ENCODE measurements at regions not wholly inside any gene's neighbourhood (a gene's known extent, or its start where the extent isn't known, plus 50 kb on each side); places are given as distances from the start of the nearest gene placed in this dataset.
"Not testable (repeated sequence)": the region's sequence is repeated elsewhere in the genome, so short reads cannot be mapped to it uniquely, and the experiment has no call there.

GRCh38 chr5:130545291-130545690 is 619.8 kb downstream of the HINT1 start:
- H3K4me3 Mint-ChIP-seq, result no peak overlapping the region
- DNase-seq, result no peak
- no peaks in the 10 kb centered on the region for H3K27me3 Mint-ChIP-seq (ENCODE audit: low read depth)
- no peak for ATAC-seq
- H3K4me1 Mint-ChIP-seq (ENCODE audit: low read depth), result no peaks in the 10 kb centered on the region
- no peaks in the 10 kb centered on the region for H3K9me3 Mint-ChIP-seq
- H3K36me3 Mint-ChIP-seq (ENCODE audit: insufficient read depth), result no peaks in the 10 kb centered on the region

GRCh38 chr5:130541617-130542221 is 623.3 kb downstream of the HINT1 start:
- Mint-ChIP-seq H3K4me1 (ENCODE audit: low read depth) (no peaks in the 10 kb centered on the region), H3K36me3 (ENCODE audit: insufficient read depth) (no peaks in the 10 kb centered on the region), H3K4me3 (no peak overlapping the region), H3K9me3 (no peaks in the 10 kb centered on the region), H3K27me3 (ENCODE audit: low read depth) (no peaks in the 10 kb centered on the region)
- DNase-seq (no peak), ATAC-seq (no peak)

GRCh38 chr5:130536691-130537090 is 628.4 kb downstream of the HINT1 start:
- Mint-ChIP-seq H3K4me1 (ENCODE audit: low read depth) (no peaks in the 10 kb centered on the region), H3K27me3 (ENCODE audit: low read depth) (no peaks in the 10 kb centered on the region), H3K9me3 (no peaks in the 10 kb centered on the region), H3K36me3 (ENCODE audit: insufficient read depth) (no peaks in the 10 kb centered on the region), H3K4me3 (no peak overlapping the region)
- ATAC-seq (no peak), DNase-seq (no peak)

GRCh38 chr5:130532786-130533185 is 628.5 kb downstream of the CHSY3 start:
- H3K36me3 Mint-ChIP-seq (ENCODE audit: insufficient read depth), result no peaks in the 10 kb centered on the region
- H3K27me3 Mint-ChIP-seq (ENCODE audit: low read depth), result no peaks in the 10 kb centered on the region
- ATAC-seq (no peak), DNase-seq (no peak)
- H3K4me3 Mint-ChIP-seq, result no peak overlapping the region
- no peaks in the 10 kb centered on the region for H3K4me1 Mint-ChIP-seq (ENCODE audit: low read depth)
- no peaks in the 10 kb centered on the region for H3K9me3 Mint-ChIP-seq

GRCh38 chr5:130529511-130530485 is 625.5 kb downstream of the CHSY3 start:
- Mint-ChIP-seq H3K27me3 (ENCODE audit: low read depth) (no peaks in the 10 kb centered on the region), H3K4me3 (no peak overlapping the region), H3K9me3 (no peaks in the 10 kb centered on the region), H3K4me1 (ENCODE audit: low read depth) (no peaks in the 10 kb centered on the region), H3K36me3 (ENCODE audit: insufficient read depth) (no peaks in the 10 kb centered on the region)
- DNase-seq (no peak), ATAC-seq (no peak)

- Mint-ChIP-seq H3K9me3 (no peaks in the 10 kb centered on the region), H3K36me3 (ENCODE audit: insufficient read depth) (no peaks in the 10 kb centered on the region), H3K4me1 (ENCODE audit: low read depth) (no peaks in the 10 kb centered on the region), H3K27me3 (ENCODE audit: low read depth) (no peaks in the 10 kb centered on the region), H3K4me3 (no peak overlapping the region)
- ATAC-seq, result no peak
- no peak for DNase-seq
Measured at GRCh38 chr5:130529111-130529510, 624.8 kb downstream of the CHSY3 start.

- DNase-seq (no peak), ATAC-seq (no peak)
- Mint-ChIP-seq H3K27me3 (ENCODE audit: low read depth) (no peaks in the 10 kb centered on the region), H3K4me3 (no peak overlapping the region), H3K36me3 (ENCODE audit: insufficient read depth) (no peaks in the 10 kb centered on the region), H3K4me1 (ENCODE audit: low read depth) (no peaks in the 10 kb centered on the region), H3K9me3 (no peaks in the 10 kb centered on the region)
Measured at GRCh38 chr5:130528474-130528873, 624.2 kb downstream of the CHSY3 start.

- DNase-seq (no peak), ATAC-seq (no peak)
- no peaks in the 10 kb centered on the region for H3K4me1 Mint-ChIP-seq (ENCODE audit: low read depth)
- H3K27me3 Mint-ChIP-seq (ENCODE audit: low read depth), result peaks cover 5% of the 10 kb centered on the region
- H3K4me3 Mint-ChIP-seq, result no peak overlapping the region
- H3K9me3 Mint-ChIP-seq, result no peaks in the 10 kb centered on the region
- no peaks in the 10 kb centered on the region for H3K36me3 Mint-ChIP-seq (ENCODE audit: insufficient read depth)
Measured at GRCh38 chr5:130526708-130527107, 622.4 kb downstream of the CHSY3 start.

GRCh38 chr5:130520211-130520610 is 615.9 kb downstream of the CHSY3 start:
- ATAC-seq (no peak), DNase-seq (no peak)
- H3K27me3 Mint-ChIP-seq (ENCODE audit: low read depth), result peaks cover 6% of the 10 kb centered on the region
- H3K36me3 Mint-ChIP-seq (ENCODE audit: insufficient read depth), result no peaks in the 10 kb centered on the region
- no peak overlapping the region for H3K4me3 Mint-ChIP-seq
- no peaks in the 10 kb centered on the region for H3K4me1 Mint-ChIP-seq (ENCODE audit: low read depth)
- H3K9me3 Mint-ChIP-seq, result peaks cover 28% of the 10 kb centered on the region

- Mint-ChIP-seq H3K27me3 (ENCODE audit: low read depth) (no peaks in the 10 kb centered on the region), H3K4me3 (no peak overlapping the region), H3K4me1 (ENCODE audit: low read depth) (no peaks in the 10 kb centered on the region), H3K9me3 (peaks cover 33% of the 10 kb centered on the region), H3K36me3 (ENCODE audit: insufficient read depth) (no peaks in the 10 kb centered on the region)
- ATAC-seq (no peak), DNase-seq (no peak)
Measured at GRCh38 chr5:130514984-130515690, 610.9 kb downstream of the CHSY3 start.

- H3K4me1 Mint-ChIP-seq (ENCODE audit: low read depth), result no peaks in the 10 kb centered on the region
- peaks cover 7% of the 10 kb centered on the region for H3K9me3 Mint-ChIP-seq
- no peaks in the 10 kb centered on the region for H3K27me3 Mint-ChIP-seq (ENCODE audit: low read depth)
- no peak overlapping the region for H3K4me3 Mint-ChIP-seq
- no peak for ATAC-seq
- DNase-seq, result no peak
- no peaks in the 10 kb centered on the region for H3K36me3 Mint-ChIP-seq (ENCODE audit: insufficient read depth)
Measured at GRCh38 chr5:130502702-130503101, 598.4 kb downstream of the CHSY3 start.

- ATAC-seq, result no peak
- Mint-ChIP-seq H3K4me3 (no peak overlapping the region), H3K36me3 (ENCODE audit: insufficient read depth) (no peaks in the 10 kb centered on the region)
Measured at GRCh38 chr5:130501151-130501865, 597.0 kb downstream of the CHSY3 start.

GRCh38 chr5:130500495-130500894 is 596.2 kb downstream of the CHSY3 start:
- not testable (repeated sequence) for H3K4me1 Mint-ChIP-seq (ENCODE audit: low read depth); H3K27me3 Mint-ChIP-seq (ENCODE audit: low read depth); ATAC-seq; DNase-seq; H3K4me3 Mint-ChIP-seq; H3K36me3 Mint-ChIP-seq (ENCODE audit: insufficient read depth); H3K9me3 Mint-ChIP-seq

More at GRCh38 chr5:130501151-130501865, 597.0 kb downstream of the CHSY3 start:
- no peaks in the 10 kb centered on the region for H3K27me3 Mint-ChIP-seq (ENCODE audit: low read depth)
- H3K9me3 Mint-ChIP-seq, result peaks cover 7% of the 10 kb centered on the region
- DNase-seq, result no peak
- H3K4me1 Mint-ChIP-seq (ENCODE audit: low read depth), result no peaks in the 10 kb centered on the region

- DNase-seq, result no peak
- H3K4me3 Mint-ChIP-seq, result no peak overlapping the region
Measured at GRCh38 chr5:130496215-130496614, 592.0 kb downstream of the CHSY3 start.

More at GRCh38 chr5:130496215-130496614, 592.0 kb downstream of the CHSY3 start:
- Mint-ChIP-seq H3K9me3 (peaks cover 4% of the 10 kb centered on the region), H3K27me3 (ENCODE audit: low read depth) (no peaks in the 10 kb centered on the region), H3K4me1 (ENCODE audit: low read depth) (no peaks in the 10 kb centered on the region), H3K36me3 (ENCODE audit: insufficient read depth) (no peaks in the 10 kb centered on the region)
- ATAC-seq, result no peak
